Central memory CD4-positive, alpha-beta T cell (primary cell): ENCODE measurements at regions not wholly inside any gene's neighbourhood (a gene's known extent, or its start where the extent isn't known, plus 50 kb on each side); places are given as distances from the start of the nearest gene placed in this dataset.
A peak's percentile ranks its signal among the peaks of the same experiment; 100 is the strongest.

ENCODE experiments used
- DNase-seq: peaks from one replicate; pipeline ENCODE4 v3.0.0; 2022

DNA sequence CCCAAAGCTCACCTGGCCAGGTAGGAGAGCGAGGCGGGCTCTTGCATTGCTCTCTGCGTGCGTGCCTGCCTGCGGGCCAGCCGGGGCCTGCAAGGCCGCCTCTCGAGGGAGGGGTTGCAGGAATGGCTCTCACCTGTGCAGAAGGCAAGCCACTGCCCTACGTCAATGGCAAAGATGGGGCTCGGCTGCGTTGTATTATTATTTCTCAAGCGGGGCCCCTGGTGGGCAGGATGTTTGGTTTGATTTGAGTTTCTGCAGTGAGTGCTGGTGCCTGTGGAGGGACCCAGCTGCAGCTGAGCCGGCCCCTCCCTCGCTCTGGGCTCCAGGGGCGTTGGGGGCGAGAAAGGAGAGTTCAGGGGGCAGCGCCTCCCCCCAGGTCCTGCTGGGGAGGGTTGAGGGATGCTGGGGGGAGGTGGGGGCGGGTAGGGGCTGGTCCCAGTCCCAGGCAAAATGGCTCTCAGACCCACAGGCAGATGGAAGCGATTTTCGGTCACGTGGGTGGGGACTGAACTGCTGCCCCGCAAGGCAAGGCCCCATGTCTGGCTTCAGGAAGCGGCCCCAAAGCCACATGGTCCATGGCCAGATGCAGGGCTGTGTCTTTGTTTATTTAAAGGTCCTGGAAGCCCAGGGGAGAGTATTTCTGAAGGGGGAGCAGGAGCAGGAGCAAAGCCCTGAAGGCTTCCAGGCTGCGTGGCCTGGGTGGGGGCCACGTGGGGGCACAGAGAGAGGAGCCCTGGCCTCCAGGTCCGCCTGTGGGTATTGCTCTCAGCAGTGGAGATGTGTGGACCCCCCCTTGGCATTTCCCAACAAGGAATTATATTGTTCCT, 338.8 kb downstream of the SEC14L1 start:
- no peak for DNase-seq

DNA sequence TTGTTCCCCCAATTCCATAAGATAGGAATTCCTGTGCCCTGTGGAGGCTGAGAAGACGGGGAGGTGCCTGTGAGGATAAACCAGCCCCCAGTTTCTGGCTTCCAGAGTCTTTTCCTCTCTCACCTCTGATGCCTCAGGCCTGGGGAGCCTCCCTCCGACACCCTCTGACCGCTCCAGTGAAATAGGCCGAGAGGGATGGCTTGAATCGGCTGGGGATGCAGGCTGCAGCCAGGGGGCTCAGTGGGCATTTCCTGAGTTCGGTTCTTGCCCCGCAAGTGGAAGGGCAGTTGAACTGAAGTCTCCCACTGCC, 339.4 kb downstream of the SEC14L1 start:
- DNase-seq, result no peak

DNA sequence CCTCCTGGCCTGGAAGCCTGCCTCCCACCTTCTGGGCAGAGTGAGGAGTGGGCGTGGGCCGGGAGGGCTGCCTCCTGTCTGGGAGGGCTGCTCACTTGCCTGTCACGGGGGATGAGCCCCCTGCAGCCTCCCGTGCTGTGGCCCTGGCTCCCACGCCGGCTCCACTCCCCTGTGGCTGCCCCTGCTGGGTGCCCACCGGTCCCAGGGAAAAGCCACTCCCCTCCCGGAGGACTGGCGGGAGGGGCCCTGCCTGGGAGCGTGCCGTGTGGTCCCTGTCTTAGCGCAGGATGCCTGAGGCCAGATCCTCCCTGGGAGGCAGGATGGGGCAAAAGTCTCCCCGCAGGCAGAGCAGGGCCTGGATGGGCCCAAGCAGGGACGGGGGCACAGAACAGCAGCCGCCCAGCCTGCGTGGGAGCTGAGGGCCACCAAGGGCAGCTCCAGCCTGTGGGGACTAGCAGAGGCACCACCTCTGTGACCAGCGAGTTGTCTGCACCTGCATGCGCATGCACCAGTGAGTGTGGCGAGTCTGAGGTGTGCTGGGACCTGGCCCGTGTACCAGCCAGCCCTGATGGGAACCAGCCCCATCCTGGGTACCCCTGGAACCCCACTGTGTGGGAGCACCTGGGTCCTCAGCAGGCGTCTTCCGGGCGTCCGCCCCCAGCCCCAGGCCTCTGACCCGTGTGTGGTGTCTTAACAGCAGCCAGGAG, 339.9 kb downstream of the SEC14L1 start:
- DNase-seq, result no peak

DNA sequence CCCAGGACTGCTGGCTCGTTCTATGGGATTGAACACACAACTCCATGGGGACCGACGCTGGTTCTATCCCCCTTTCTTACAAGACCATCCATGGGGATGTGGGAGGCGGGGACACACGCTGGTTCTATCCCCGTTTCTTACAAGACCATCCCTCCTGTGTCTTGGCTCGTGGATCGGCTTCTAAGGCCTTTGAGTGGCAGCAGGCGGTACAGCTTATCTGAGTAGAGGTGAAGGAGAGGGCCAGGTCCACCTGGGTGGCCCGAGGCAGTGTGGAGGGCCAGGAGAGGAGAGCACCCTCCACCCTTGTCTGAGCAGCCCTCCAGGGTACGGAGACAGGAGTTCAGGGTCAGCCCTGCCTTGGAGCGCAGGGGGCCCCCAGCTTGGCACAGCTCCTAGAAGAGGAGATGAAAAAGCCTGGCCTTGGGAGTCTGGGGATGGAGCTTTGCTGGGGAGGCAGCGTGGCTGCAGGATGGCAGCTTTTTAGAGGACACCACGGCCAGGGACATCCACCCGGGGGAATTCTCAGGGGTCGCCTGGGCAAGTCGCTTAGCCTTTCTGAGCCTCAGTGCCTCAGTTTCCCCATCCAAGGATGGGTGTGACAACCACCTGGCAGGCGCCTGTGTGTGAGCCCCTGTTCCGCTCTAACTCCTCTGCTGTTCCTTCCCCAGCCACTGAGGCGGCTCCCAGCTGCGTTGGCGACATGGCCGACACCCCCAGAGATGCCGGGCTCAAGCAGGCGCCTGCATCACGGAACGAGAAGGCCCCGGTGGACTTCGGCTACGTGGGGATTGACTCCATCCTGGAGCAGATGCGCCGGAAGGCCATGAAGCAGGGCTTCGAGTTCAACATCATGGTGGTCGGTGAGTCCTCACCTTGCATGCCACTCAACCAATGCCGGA, 341.0 kb downstream of the SEC14L1 start:
- DNase-seq, result no peak

- no peak for DNase-seq
Measured at GRCh38 chr17:77482375-77483127, 341.8 kb downstream of the SEC14L1 start.

DNA sequence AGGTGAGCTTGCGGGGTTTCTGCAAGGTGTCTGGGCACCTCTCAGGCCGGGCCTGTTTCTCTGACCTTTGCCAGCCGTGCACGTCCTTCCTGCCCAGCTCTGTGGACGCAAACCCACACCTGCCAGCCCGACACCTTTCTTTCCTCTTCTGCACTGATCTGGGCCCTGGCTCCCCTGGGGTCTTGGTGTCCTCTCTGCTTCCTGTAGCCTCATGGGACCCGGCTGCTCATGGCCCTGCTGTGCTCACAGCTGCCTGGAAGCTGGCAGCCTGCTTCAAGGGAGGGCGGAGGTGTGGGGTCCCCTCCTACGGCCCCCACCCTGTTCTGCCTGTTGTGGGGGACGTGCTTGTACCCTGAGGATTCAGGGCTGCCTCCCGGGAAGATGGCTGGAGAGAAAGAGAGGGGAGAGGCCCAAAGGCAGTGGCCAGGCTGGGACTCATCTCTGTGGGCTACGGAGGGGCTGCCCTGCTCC, 342.4 kb downstream of the SEC14L1 start:
- DNase-seq, result no peak

DNA sequence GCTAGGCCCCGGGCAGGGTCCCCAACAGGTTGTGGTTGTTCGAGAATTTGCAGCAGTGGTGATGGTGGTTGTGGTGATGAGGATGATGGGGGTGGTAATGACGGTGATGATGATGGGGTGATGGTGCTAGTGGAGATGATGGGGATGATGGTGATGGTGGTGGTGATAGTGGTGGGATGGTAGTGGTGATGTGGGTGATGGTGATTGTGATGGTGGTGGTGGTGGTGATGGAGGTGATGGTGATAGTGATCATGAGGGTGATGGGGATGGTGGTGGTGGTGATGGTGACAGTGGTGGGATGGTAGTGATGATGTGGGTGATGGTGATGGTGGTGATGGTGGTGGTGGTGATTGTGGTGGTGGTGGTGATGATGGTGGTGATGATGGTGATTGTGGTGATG, 343.3 kb downstream of the SEC14L1 start:
- no peak for DNase-seq

DNA sequence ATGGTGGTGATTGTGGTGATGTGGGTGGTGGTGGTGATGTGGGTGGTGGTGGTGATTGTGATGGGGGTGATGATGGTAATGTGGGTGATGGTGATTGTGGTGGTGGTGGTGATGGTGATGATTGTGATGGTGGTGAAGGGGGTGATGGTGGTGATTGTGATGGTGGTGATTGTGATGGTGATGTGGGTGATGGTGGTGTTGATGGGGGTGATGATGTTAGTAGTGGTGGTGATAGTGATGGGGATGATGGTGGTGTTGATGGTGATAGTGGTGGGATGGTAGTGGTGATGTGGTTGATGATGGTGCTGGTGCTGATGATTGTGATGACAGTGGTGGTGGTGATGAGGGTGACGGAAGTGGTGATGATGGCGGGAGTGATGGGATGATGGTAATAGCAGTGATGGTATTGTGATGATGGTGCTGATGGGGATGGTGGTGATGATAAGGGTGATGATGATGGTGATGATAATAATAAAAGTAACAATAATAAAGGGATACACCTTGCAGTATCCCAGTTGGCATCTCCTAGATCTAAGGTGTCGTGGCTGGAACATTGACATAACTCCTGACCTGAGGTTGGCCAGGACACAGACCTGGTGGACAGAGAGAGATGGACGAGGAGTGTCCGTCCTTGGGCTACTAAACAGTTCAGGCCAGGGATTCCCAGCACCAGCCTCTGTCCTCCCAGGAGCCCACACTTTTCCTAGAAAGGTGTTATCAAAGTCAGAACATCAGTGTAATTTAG, 344.5 kb downstream of the SEC14L1 start:
- no peak for DNase-seq

GRCh38 chr17:77487211-77487629, 346.5 kb downstream of the SEC14L1 start:
- DNase-seq, result no peak

- no peak for DNase-seq
Measured at GRCh38 chr17:77487677-77488530, 347.1 kb downstream of the SEC14L1 start.

GRCh38 chr17:77488531-77489238, 347.9 kb downstream of the SEC14L1 start:
- no peak for DNase-seq

DNA sequence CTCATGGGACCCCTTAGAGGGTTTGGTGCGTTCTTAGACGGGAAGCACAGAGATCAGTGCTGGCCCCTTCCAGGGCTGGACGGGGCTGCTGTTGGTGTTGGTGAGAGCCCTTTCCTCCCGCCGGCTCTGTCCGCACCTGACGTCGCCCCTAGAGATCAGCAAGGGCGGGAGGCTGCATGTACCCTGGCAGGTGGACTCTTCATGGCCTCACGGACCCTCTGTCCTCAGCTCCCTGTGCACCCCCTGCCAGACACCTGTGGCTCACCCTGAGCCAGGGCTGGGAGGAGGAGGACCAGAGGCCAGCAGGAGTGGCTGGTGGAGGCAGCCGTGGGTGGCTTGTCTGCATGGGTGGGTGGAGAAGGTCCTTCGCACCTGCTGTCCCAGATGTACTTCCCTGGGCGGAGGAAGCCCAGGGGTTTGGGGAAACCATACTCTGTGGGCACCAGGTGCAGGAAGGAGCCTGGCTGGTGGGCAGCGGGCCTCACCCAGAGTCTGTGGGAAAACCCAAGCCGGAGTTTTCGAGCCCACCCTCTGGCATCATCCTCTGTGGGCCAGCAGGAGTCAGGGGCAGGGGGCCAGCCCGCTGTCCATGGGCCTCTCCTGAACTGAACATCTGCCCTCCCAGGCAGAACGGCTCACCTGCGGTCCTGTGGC, 348.6 kb downstream of the SEC14L1 start:
- no peak for DNase-seq

DNA sequence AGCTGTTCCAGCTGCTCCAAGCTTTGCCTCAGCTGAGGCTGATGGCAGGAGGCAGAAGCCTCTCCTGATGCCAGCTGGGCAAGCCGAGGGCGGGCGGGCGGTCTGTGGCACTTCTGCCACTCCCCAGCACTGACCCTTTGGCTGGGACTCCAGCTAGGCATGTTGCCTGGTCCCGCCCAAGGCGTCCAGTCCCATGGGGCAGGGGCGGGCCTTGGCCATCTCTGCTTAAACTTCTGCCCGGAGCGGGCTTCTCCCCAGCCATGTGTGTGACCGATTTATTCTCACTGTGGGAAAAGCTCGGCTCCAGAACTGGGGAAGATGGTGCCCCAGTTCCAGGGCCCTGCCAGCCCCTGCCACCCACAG, 349.1 kb downstream of the SEC14L1 start:
- DNase-seq, result no peak

- no peak for DNase-seq
Measured at GRCh38 chr17:77490361-77491183, 349.8 kb downstream of the SEC14L1 start.

DNA sequence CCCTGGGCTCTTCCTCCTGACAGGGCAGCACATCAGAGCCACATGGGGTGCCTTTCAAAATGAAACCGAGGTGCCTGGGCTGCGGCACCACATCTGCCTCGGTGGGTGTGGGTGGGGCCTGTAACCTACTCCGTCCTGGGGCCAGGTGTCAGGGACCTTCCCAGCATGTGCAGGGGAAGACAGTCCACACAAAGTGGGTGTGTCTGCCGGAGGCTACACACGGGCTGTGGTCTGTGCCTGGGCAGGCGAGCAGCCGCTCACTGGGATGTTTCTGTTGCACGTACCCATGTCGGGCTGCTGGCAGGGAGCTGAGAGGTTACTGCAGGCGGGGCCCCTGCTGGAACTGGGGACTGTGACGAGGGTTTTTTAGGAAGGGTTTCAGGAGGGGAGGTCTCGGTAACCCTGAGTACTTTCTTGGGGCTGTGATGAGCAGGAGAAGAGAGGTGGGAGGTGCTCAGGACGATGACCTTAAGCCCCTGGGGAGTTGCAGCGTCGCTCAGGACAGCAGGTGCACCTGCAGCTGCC, 351.2 kb downstream of the SEC14L1 start:
- DNase-seq, result peak; percentile 44

DNA sequence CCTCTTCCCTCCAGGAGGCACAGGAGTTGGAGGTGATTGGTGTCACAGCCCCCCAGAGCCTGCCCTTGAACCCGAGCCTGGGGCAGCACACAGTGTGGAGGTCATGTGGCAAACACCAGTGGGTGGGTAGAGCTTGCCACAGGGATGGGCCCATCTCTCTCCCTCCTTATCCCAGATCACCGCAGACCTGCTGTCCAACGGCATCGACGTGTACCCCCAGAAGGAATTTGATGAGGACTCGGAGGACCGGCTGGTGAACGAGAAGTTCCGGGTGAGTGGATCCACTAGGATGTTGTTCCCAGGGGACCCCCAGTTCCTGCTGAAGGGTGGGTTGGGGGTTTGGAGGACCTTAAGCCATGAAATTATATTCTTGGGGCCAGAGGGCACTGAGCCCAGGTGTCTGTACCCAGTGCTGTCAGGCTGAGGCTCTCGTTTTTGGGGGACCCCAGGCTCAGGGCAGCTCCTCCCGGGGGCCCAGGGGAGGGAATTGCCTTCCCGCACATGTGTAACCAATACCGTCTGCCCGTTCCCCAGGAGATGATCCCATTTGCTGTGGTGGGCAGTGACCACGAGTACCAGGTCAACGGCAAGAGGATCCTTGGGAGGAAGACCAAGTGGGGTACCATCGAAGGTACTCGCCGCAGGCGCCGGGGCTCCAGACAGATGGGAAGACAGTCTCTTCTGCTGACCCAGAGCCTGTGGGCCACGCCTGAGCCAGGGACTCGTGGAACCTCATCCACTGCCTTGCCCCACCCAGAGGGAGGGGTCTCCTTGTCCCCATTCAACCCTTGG, 351.9 kb downstream of the SEC14L1 start:
- DNase-seq, result no peak

DNA sequence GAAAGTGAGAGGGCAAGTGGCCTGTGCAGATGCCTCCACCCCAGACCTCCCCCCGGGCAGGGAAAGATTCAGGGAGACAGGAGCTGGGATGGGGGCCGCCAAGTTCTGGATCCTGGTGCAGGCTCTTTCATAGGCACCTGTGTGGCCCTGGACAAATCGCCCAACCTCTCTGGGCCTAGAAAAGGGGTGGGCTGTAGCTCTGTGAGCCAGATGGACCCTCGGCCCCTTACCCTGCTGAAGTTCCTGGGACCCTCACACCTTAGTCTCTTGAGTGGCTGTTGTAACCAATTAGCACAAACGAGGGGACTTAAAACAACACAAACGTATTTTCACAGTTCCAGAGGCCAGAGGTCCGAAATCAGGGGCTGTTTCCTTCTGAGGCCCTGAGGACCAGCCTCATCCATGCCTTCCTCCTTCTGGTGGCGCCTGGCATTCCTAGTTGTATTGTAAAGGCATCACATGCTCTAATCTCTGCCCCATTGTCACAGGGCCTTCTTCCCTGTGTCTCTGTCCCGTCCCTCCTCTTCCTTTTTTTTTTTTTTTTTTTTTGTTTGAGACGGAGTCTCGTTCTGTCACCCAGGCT, 352.6 kb downstream of the SEC14L1 start:
- DNase-seq, result no peak
